OCI-LY1 (cell line): ENCODE measurements at regions not wholly inside any gene's neighbourhood (a gene's known extent, or its start where the extent isn't known, plus 50 kb on each side); places are given as distances from the start of the nearest gene placed in this dataset.

Experiments
- EZH2 ChIP-seq: fragments of 200-600 bp; sonication (generic), shearing (Covaris generic); IDR thresholded peaks from 2 replicates; pipeline ENCODE4 v1.8.0; 2017; ENCODE audit warnings: borderline replicate concordance, mixed run types, mild to moderate bottlenecking, antibody characterized with exemption, low read length, moderate library complexity, mixed read lengths
- TF ChIP-seq, protein P1 (sequence below): fragments of 200-600 bp; sonication (generic), shearing (Covaris generic); IDR thresholded peaks from 2 replicates; pipeline ENCODE4 v1.5.1; 2017; ENCODE audit warnings: mild to moderate bottlenecking, antibody characterized with exemption, low read length, moderate library complexity, mixed read lengths

DNA sequence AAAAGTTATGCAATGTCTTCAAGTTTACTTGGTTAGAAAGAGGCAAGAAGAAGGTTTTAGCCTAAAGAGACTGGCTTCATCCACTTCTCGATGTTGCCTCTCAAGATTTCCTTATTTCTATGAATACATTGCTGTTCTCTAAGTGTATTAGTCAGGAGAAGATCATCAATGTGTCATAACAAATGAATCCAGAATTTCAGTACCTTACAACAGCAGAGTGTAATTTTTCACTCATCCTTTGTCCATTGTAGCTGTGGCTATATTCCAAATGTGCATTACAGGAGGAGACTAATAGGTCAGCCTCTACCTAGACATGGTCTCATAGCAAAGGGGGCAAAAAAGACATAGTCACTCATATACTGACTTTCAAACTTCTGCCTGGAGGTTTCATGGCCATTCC lies 579.1 kb downstream of the PRKD1 start:
- no peak for TF ChIP-seq EZH2
- TF ChIP-seq, protein P1, sequence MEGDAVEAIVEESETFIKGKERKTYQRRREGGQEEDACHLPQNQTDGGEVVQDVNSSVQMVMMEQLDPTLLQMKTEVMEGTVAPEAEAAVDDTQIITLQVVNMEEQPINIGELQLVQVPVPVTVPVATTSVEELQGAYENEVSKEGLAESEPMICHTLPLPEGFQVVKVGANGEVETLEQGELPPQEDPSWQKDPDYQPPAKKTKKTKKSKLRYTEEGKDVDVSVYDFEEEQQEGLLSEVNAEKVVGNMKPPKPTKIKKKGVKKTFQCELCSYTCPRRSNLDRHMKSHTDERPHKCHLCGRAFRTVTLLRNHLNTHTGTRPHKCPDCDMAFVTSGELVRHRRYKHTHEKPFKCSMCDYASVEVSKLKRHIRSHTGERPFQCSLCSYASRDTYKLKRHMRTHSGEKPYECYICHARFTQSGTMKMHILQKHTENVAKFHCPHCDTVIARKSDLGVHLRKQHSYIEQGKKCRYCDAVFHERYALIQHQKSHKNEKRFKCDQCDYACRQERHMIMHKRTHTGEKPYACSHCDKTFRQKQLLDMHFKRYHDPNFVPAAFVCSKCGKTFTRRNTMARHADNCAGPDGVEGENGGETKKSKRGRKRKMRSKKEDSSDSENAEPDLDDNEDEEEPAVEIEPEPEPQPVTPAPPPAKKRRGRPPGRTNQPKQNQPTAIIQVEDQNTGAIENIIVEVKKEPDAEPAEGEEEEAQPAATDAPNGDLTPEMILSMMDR: no peak
